Activated T-helper 17 cell treated with anti-CD3 and anti-CD28 coated beads, Interleukin-2, amount 50 U/mL, for 72 hours (primary cell): ENCODE measurements at regions not wholly inside any gene's neighbourhood (a gene's known extent, or its start where the extent isn't known, plus 50 kb on each side); places are given as distances from the start of the nearest gene placed in this dataset.
"Not testable (repeated sequence)": the region's sequence is repeated elsewhere in the genome, so short reads cannot be mapped to it uniquely, and the experiment has no call there.

ENCODE experiments used
- ATAC-seq: fragments of 150-1000 bp; cut with Tn5 transposase; replicated peaks from 2 replicates; pipeline ENCODE4 v1.10.0; 2021; ENCODE audit warnings: mild to moderate bottlenecking, moderate library complexity
- H3K27ac Mint-ChIP-seq: one replicate; pipeline ENCODE4 v1.8.0; 2022; ENCODE audit warnings: mixed read lengths
- H3K27me3 Mint-ChIP-seq: one replicate; pipeline ENCODE4 v1.8.0; 2022; ENCODE audit warnings: mixed read lengths
- H3K36me3 Mint-ChIP-seq: one replicate; pipeline ENCODE4 v1.8.0; 2022; ENCODE audit warnings: low read depth, mild to moderate bottlenecking, mixed read lengths
- H3K4me1 Mint-ChIP-seq: one replicate; pipeline ENCODE4 v1.8.0; 2022; ENCODE audit warnings: mixed read lengths
- H3K4me3 Mint-ChIP-seq: one replicate; pipeline ENCODE4 v1.8.0; 2022; ENCODE audit warnings: mild to moderate bottlenecking, mixed read lengths
- H3K9me3 Mint-ChIP-seq: one replicate; pipeline ENCODE4 v1.8.0; 2022; ENCODE audit warnings: mixed read lengths

DNA sequence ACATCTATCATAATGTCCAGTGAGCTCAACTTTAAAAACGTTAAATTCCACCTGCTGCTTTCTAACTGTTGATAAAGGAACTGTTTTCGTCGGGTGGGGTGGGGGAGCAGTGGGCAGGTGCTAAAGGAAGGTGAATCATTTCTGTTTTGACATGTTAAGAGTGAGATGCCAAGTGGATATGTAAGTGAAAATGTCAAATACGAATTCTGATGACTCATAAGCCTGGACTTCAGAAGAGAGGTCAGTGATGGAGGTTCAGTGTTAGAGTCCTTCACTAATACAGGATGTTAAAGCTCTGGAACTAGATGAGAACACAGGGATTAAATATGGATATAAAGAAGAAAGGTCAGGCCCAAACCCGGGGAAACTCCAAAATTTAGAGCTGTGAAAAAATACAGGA lies 617.9 kb upstream of the CTNND2 start:
- Mint-ChIP-seq H3K27me3 (no peaks in the 10 kb centered on the region), H3K9me3 (peaks cover 22% of the 10 kb centered on the region), H3K4me3 (no peak overlapping the region), H3K27ac (no peak overlapping the region), H3K4me1 (no peaks in the 10 kb centered on the region), H3K36me3 (no peaks in the 10 kb centered on the region)
- no peak for ATAC-seq

DNA sequence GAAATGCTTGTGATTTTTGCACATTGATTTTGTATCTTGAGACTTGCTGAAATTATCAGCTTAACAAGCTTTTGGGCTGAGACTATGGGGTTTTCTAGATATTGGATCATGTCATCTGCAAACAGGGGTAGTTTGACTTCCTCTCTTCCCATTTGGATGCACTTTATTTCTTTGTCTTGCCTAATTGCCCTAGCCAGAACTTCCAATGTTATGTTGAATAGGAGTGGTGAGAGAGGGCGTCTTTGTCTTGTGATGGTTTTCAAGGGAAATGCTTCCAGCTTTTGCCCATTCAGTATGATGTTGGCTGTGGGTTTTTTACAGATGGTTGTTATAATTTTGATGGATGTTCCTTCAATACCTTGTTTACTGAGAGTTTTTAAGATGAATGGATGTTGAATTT lies 600.7 kb upstream of the CTNND2 start:
- H3K9me3 Mint-ChIP-seq, result peaks cover 23% of the 10 kb centered on the region
- ATAC-seq, H3K4me1 Mint-ChIP-seq, H3K36me3 Mint-ChIP-seq, H3K27ac Mint-ChIP-seq, H3K27me3 Mint-ChIP-seq, H3K4me3 Mint-ChIP-seq: not testable (repeated sequence)

DNA sequence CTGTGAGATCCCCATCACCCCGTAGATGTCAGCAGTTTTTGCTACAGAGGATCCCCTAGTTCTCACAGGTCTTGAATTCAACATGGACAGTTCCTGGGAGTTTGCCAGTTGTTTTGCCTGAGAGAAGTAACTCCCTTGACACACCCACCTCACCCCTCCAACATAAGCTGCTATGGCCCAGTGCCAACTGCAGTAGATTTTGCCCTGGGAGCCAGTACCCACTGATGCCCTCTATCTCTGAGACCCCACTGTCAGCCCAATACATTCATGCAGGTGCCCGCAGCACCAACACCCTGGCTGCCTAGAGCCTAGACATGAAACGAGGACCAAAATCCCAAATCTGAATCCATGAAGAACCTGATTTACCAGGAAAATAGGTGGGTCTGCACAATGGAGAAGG lies 583.9 kb upstream of the CTNND2 start:
- no peaks in the 10 kb centered on the region for H3K4me1 Mint-ChIP-seq
- no peak overlapping the region for H3K4me3 Mint-ChIP-seq
- H3K27me3 Mint-ChIP-seq, result no peaks in the 10 kb centered on the region
- H3K27ac Mint-ChIP-seq, result no peak overlapping the region
- peaks cover 22% of the 10 kb centered on the region for H3K9me3 Mint-ChIP-seq
- no peaks in the 10 kb centered on the region for H3K36me3 Mint-ChIP-seq
- ATAC-seq, result no peak

DNA sequence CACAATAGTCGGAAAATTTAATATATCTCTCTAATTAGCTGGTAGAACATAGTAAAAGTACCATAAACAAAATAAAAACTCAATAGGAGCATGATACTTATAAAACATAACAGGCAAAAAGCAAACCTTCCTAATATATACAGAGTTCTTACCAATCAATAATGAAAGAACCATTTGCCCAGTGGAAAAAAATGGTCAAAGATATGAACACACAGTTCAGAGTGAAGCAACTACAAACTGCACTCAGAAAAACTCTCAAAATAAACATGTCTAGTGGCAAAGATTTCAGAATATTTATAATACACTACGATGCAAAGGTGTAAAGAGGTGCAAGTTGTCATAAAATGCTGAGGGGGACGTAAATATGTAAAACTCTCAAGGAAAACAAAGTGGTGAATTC lies 576.2 kb upstream of the CTNND2 start:
- Mint-ChIP-seq H3K4me3 (no peak overlapping the region), H3K4me1 (no peaks in the 10 kb centered on the region)
- no peak for ATAC-seq

DNA sequence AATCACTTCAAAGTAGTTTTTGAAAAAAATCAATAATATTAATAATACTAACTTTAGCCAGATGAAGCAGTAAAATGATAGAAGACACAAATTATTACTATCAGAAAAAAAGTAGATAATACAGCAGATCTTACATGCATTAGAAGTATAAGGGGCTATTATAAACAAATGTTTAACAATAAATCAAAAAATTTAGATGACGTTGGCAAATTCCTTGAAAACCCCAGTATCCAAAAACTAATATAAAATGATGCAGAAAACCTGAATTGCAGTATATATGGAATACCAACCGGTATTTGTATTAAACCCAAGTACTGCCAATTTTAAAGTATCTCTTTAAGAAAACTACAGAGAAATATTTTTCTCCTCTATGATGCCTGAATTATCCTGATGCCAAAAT lies 573.3 kb upstream of the CTNND2 start:
- no peak overlapping the region for H3K27ac Mint-ChIP-seq
- peaks cover 23% of the 10 kb centered on the region for H3K9me3 Mint-ChIP-seq
- no peak overlapping the region for H3K4me3 Mint-ChIP-seq
- no peak for ATAC-seq
- H3K27me3 Mint-ChIP-seq, result no peaks in the 10 kb centered on the region
- no peaks in the 10 kb centered on the region for H3K4me1 Mint-ChIP-seq
- H3K36me3 Mint-ChIP-seq, result no peaks in the 10 kb centered on the region

More for the DNA sequence above, 576.2 kb upstream of the CTNND2 start:
- Mint-ChIP-seq H3K27ac (no peak overlapping the region), H3K27me3 (no peaks in the 10 kb centered on the region), H3K9me3 (peaks cover 25% of the 10 kb centered on the region), H3K36me3 (no peaks in the 10 kb centered on the region)

DNA sequence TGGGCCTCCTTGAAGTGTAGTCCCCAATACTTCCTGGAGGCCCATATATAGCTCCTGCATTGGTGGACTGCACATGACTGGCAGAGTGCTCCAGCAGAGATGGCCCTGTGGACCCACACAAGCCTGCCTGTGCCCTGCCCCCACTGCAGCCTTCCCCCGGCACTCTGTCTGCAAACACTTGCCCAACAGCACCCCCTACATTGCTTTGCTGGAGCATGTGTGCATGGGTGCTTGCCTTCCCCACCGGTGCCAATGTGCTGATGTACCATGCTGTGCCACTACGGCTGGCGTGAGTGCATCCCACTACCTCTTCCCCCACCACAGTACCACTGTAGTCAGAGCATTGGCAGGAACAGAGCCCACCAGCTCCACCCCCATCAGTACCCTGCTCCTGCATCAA lies 563.6 kb upstream of the CTNND2 start:
- Mint-ChIP-seq H3K4me1 (no peaks in the 10 kb centered on the region), H3K27me3 (no peaks in the 10 kb centered on the region), H3K36me3 (no peaks in the 10 kb centered on the region), H3K9me3 (peaks cover 41% of the 10 kb centered on the region), H3K4me3 (no peak overlapping the region), H3K27ac (no peak overlapping the region)
- ATAC-seq, result no peak

DNA sequence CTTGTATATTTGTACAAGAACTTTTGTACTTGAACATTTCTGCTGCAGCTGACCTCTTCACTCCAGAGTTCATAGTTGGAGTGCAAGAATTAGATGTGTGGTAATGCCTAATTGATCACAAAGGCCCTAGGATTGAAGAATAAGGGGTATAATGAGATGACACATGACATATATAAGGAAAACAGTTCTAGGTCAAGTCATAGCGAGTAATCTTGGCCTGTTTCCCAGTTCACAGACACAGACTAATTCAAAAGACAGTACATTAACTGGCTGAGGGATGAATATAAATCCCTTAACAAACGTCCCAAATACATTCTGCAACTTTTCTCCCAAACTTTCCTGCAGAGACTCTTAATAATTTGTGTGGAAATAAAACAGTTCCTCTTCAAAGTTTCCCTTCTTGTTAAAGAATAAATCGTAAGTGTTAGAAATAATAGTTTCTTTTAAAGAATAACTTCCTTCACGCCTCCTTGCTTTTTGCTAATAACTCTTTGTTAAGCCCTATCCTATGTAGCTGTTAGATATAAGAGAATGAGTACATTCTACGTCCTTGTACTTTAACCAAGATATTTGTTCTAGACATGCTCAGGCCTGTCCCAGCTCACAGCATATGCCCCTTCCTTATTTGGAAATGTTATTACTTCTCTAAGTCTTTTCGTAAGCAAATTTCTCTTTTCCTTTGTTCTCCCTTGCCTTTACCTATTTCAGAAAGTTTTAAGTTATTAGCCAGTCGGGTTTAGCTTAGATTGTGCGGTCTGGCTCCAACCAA lies 556.4 kb upstream of the CTNND2 start:
- H3K9me3 Mint-ChIP-seq, result peaks cover 4% of the 10 kb centered on the region
- no peak overlapping the region for H3K4me3 Mint-ChIP-seq
- no peaks in the 10 kb centered on the region for H3K36me3 Mint-ChIP-seq
- no peaks in the 10 kb centered on the region for H3K27me3 Mint-ChIP-seq
- H3K4me1 Mint-ChIP-seq, result no peaks in the 10 kb centered on the region
- H3K27ac Mint-ChIP-seq, result no peak overlapping the region
- no peak for ATAC-seq

DNA sequence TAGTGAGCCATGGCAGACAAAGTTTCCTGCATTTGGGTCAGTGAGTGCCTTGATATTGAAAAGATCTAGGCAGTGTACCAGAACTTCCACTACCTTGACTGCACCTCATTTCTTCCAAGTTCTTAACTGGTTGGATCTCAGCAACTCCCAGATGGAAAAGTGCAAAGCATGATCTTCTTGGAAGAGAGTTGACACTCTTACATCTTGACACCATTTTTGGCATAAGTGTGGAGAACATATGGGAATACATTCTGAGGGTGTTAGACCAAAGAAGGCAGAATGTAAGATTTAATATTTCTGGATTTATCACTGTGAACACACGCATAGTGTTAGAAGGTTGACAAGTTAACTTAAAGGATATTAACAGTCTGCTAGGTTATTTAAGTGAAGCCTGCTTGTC lies 555.1 kb upstream of the CTNND2 start:
- Mint-ChIP-seq H3K4me1 (no peaks in the 10 kb centered on the region), H3K36me3 (no peaks in the 10 kb centered on the region), H3K4me3 (no peak overlapping the region), H3K27me3 (no peaks in the 10 kb centered on the region), H3K27ac (no peak overlapping the region), H3K9me3 (no peaks in the 10 kb centered on the region)
- no peak for ATAC-seq

DNA sequence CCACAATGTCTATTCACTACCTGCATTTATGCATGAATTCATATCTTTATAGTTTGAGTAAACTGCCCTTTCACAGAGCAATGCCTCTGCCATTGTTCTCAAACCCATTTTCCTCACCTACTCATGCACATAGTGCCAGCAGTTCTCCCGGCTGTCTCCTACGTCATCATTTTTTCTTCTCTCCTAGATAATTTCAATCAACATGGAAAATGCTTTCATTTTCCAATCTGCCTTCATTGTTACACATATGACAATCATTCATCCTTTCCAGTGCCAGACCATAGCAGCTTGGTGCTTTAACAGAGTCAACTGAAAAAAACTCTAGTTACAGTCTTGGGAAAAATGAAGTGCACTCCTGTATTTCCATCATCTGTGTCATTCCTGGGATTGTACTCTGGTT lies 514.8 kb upstream of the CTNND2 start:
- no peaks in the 10 kb centered on the region for H3K36me3 Mint-ChIP-seq
- H3K27ac Mint-ChIP-seq, result no peak overlapping the region
- no peaks in the 10 kb centered on the region for H3K27me3 Mint-ChIP-seq
- no peak for ATAC-seq
- H3K4me1 Mint-ChIP-seq, result no peaks in the 10 kb centered on the region
- no peak overlapping the region for H3K4me3 Mint-ChIP-seq
- no peaks in the 10 kb centered on the region for H3K9me3 Mint-ChIP-seq

DNA sequence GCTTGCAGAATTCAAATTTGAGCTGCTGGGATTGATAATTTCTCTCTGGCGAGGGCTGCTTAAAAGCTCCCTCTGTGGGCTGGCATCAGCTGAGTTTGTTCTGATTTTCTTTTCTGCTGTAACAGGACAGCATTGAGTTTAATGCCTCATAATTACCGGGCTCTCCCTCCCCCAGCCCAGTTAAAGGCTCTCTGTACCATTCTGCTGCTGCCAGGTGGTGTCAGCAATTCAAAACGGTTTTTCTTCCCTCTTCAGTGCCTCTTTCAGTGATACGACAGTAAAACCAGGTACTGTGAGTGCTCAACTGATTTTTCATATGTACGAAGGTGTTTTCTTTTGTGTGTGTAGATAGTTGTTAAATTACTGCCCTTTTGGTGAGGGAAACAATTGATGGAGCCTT lies 509.3 kb upstream of the CTNND2 start:
- ATAC-seq, result no peak
- no peaks in the 10 kb centered on the region for H3K4me1 Mint-ChIP-seq
- no peaks in the 10 kb centered on the region for H3K36me3 Mint-ChIP-seq
- no peak overlapping the region for H3K27ac Mint-ChIP-seq
- peaks cover 7% of the 10 kb centered on the region for H3K9me3 Mint-ChIP-seq
- no peak overlapping the region for H3K4me3 Mint-ChIP-seq
- no peaks in the 10 kb centered on the region for H3K27me3 Mint-ChIP-seq

DNA sequence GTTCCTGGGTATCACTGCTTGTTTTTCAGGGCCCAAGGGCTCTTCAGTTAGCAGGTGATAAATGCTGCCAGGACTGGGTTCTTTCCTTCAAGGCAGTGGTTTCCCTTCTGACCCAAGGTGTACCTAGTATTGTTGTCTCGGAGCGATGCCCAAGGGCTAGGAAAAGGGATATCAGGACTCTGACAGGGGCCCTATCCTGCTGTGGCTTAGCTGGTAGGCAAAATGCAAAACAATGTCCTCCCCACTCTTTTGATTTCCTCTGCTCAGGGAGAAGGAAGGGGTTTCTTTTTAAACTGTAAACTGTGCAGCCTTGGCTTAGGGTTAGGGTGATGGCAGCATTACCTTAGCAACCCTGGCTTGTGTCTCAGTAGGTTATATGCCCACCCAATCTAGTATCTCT lies 508.8 kb upstream of the CTNND2 start:
- no peaks in the 10 kb centered on the region for H3K27me3 Mint-ChIP-seq
- H3K4me1 Mint-ChIP-seq, result no peaks in the 10 kb centered on the region
- peaks cover 7% of the 10 kb centered on the region for H3K9me3 Mint-ChIP-seq
- H3K36me3 Mint-ChIP-seq, result no peaks in the 10 kb centered on the region
- no peak overlapping the region for H3K27ac Mint-ChIP-seq
- no peak overlapping the region for H3K4me3 Mint-ChIP-seq
- ATAC-seq, result no peak

DNA sequence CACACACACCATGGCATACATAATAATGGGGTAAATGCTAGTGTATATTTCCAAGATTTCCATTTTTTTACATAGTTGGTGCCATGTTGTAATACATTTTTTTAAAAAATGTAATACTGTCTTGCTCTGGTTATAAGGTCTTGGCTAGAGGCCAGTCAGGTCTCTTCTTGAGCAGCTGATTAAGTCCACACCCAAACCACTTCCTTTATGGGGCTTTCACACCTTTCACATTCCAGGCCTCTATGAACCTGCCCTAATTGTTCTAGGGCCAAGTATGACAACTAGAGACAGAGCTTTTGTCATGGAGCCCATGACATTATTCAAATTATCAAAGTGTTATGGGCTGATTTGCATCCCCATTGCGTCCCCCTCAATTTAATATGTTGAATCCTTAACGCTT lies 495.6 kb upstream of the CTNND2 start:
- Mint-ChIP-seq H3K27me3 (no peaks in the 10 kb centered on the region), H3K27ac (no peak overlapping the region), H3K4me1 (no peaks in the 10 kb centered on the region), H3K4me3 (no peak overlapping the region), H3K36me3 (no peaks in the 10 kb centered on the region), H3K9me3 (peaks cover 7% of the 10 kb centered on the region)
- no peak for ATAC-seq

DNA sequence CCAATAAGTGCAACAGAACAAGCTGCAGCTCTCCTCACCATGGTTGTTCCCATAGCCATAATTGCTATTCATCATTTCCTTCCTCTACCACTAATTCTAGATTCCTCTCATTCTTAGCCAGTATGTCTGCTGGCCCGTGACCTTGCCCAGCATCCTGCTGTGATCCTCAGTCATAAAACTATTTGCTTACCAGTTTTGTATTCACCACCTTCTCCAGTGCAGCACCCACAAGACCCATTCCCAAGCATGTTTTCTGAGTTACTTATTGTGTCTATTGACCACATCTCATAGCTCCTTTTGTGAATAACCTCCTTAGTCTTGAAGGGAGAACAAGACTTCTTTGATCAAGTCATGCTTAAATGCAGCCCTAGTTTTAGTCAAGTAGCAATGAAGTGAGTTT lies 488.0 kb upstream of the CTNND2 start:
- H3K27ac Mint-ChIP-seq, result no peak overlapping the region
- H3K36me3 Mint-ChIP-seq, result no peaks in the 10 kb centered on the region

DNA sequence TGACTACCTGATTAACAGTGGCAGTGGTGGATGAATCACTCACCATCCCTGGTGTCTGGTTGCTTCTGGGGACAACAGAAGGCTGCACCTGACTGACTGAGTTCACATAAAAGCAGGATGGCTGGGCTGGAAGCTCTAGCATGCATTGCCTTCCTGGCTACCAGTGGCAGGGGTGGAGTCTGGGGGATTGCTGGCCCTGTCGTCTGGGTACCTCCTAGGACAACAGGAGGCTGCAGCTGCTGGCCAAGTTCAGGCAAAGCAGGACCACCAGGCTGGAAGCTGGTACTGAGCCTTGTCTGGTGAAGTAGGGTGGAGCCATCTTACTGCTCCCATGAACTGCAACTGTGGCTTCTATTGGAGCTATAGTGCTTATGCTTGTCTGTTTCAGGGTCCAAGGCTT lies 480.8 kb upstream of the CTNND2 start:
- Mint-ChIP-seq H3K4me3 (no peak overlapping the region), H3K9me3 (peaks cover 39% of the 10 kb centered on the region), H3K27me3 (no peaks in the 10 kb centered on the region), H3K27ac (no peak overlapping the region), H3K36me3 (no peaks in the 10 kb centered on the region), H3K4me1 (no peaks in the 10 kb centered on the region)
- ATAC-seq, result no peak

More for the DNA sequence above, 488.0 kb upstream of the CTNND2 start:
- no peak for ATAC-seq
- Mint-ChIP-seq H3K27me3 (no peaks in the 10 kb centered on the region), H3K9me3 (peaks cover 5% of the 10 kb centered on the region), H3K4me3 (no peak overlapping the region), H3K4me1 (no peaks in the 10 kb centered on the region)

DNA sequence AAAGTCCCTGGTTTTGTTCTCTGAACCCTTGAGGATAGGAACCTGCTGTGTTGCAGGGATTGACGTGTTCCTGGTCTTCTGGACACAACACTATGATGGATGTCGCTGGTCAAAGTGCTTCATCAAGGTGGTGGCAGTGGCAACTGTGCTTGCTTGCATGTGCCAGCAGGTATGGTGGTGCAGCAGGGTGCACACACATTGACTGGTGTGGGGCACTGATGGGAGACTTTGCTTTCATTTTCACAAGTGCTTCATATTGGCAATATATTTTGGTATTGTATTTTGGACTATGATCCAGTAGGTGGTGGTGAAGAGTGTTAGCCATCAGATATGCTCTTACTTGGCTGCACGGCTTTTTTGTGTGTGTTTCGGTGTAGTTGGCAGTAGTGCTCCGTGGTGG lies 479.8 kb upstream of the CTNND2 start:
- Mint-ChIP-seq H3K9me3 (peaks cover 47% of the 10 kb centered on the region), H3K4me1 (no peaks in the 10 kb centered on the region), H3K27ac (no peak overlapping the region), H3K27me3 (no peaks in the 10 kb centered on the region), H3K36me3 (no peaks in the 10 kb centered on the region), H3K4me3 (no peak overlapping the region)
- no peak for ATAC-seq

DNA sequence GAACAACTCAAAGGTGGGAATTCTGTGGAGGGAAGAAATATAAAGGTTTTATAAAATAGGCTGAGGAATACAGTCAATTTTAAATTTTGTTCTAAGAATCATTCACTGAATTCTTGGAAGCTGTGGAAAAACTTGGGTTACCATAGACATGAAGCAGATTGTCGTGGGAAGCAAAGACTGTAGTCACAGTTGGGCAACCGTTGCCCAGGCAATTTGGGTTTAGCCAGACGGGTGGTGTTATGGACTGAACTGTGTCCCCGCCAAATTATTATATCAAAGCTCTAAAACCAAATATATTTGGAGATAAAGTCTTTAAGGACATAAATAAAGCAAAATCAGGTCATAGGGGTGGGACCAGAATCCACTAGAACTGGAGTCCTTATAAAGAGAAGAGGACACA lies 463.7 kb upstream of the CTNND2 start:
- H3K4me3 Mint-ChIP-seq, result no peak overlapping the region

More for the DNA sequence above, 463.7 kb upstream of the CTNND2 start:
- Mint-ChIP-seq H3K27ac (no peak overlapping the region), H3K36me3 (no peaks in the 10 kb centered on the region), H3K4me1 (no peaks in the 10 kb centered on the region), H3K9me3 (peaks cover 12% of the 10 kb centered on the region), H3K27me3 (no peaks in the 10 kb centered on the region)
- ATAC-seq, result no peak
